ENCODE measurements at regions not wholly inside any gene's neighbourhood (a gene's known extent, or its start where the extent isn't known, plus 50 kb on each side); places are given as distances from the start of the nearest gene placed in this dataset.

DNA sequence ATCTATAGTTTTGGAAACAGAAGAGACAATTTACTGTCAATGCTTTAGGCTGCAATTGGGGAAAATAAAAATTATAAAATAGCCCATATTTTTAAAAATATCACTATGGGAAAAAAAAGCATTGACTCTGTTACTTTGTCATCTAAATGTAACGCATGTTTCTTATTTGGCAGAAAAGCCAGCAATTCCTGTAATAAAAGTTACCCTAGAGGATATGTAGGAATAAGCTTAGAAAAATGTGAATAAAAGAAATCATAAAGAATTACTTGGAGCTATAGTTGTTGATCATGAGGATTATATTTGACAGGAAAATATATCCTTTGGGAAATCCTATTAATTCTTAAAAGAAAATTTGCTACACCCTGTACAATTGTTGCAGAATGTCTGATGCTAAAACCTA, 515.4 kb upstream of the IL12A start:
- Histone ChIP-seq H3K27ac (ENCODE audit: low read depth, low read length) (no peak overlapping the region), H3K9me3 (ENCODE audit: control insufficient read depth in 5 of 5, low read length in 5 of 5) (peaks cover 0 to 5% (median 0%) of the 10 kb centered on the region in 5 donors), H3K36me3 (ENCODE audit: control insufficient read depth in 5 of 5, insufficient read depth in 5 of 5, low read length in 5 of 5) (no peaks in the 10 kb centered on the region), H3K4me3 (ENCODE audit: low read depth in 1 of 5, low read length in 5 of 5) (no peak overlapping the region), H3K27me3 (ENCODE audit: control insufficient read depth in 5 of 5, insufficient read depth in 4 of 5, low read length in 5 of 5) (no peaks in the 10 kb centered on the region), H3K9ac (ENCODE audit: low read length in 5 of 5) (no peak overlapping the region), H3K4me1 (ENCODE audit: control insufficient read depth in 5 of 5, insufficient read depth in 5 of 5, low read length in 5 of 5) (no peaks in the 10 kb centered on the region)

DNA sequence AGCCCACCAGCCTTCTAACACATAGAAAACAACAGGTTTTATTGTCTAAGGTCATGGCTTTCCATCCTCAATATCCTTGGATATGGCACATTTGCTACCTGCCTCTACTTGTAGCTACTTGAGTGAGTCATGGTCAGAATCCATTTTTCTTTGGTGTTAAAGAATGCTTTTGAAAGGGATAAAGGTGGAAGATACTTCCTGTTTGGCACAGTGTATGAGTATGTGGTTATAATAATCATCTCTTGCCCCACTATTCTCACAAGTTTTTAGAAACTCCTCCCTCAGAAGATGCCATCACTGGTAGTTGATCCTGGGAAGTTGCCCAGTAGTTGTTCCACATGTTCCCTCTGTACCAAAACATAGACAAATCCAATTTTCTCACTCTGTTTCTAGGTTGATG, 508.6 kb upstream of the IL12A start:
- Histone ChIP-seq H3K27me3 (ENCODE audit: control insufficient read depth in 5 of 5, insufficient read depth in 4 of 5, low read length in 5 of 5) (no peaks in the 10 kb centered on the region), H3K9ac (ENCODE audit: low read length in 5 of 5) (no peak overlapping the region), H3K36me3 (ENCODE audit: control insufficient read depth in 5 of 5, insufficient read depth in 5 of 5, low read length in 5 of 5) (no peaks in the 10 kb centered on the region), H3K9me3 (ENCODE audit: control insufficient read depth in 5 of 5, low read length in 5 of 5) (peaks cover 0 to 6% (median 0%) of the 10 kb centered on the region in 5 donors), H3K4me1 (ENCODE audit: control insufficient read depth in 5 of 5, insufficient read depth in 5 of 5, low read length in 5 of 5) (no peaks in the 10 kb centered on the region), H3K4me3 (ENCODE audit: low read depth in 1 of 5, low read length in 5 of 5) (no peak overlapping the region), H3K27ac (ENCODE audit: low read depth, low read length) (no peak overlapping the region)

DNA sequence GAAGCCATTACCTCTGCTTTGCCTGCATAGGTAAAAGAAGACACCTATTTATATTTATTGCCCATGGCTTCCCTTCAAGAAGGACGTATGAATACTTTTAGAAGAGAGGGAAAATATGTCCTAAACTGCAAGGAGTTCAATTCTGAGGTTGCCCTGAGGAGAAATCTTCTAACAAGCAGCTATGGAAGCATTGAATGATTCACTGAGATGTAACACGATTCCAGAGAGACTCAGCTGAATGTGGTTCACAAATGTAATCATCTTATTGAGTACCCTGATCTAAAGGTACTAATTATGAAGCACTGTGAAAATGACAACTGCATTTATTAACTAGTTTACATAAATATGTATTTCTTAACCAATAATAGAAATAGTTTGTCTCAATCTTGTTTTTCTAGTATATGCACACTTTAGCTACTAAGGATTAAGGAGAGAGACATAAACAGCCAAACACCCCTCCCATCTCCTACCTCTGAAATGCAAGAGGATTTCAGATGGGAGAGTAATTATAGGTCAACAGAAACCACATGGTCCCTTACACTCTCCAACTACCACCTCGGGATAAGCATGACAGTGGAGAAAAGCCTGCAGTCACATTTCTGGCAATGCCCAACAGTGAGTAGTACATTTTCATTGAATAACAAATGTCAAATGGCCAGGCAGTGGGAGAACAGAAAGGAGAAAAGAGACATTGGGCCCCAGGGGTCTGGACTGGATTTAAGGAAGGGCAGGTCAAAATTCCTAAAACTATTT, 506.2 kb upstream of the IL12A start:
- Histone ChIP-seq H3K4me1 (ENCODE audit: control insufficient read depth in 5 of 5, insufficient read depth in 5 of 5, low read length in 5 of 5) (no peaks in the 10 kb centered on the region), H3K4me3 (ENCODE audit: low read depth in 1 of 5, low read length in 5 of 5) (no peak overlapping the region), H3K9ac (ENCODE audit: low read length in 5 of 5) (no peak overlapping the region), H3K27ac (ENCODE audit: low read depth, low read length) (no peak overlapping the region), H3K36me3 (ENCODE audit: control insufficient read depth in 5 of 5, insufficient read depth in 5 of 5, low read length in 5 of 5) (no peaks in the 10 kb centered on the region), H3K27me3 (ENCODE audit: control insufficient read depth in 5 of 5, insufficient read depth in 4 of 5, low read length in 5 of 5) (no peaks in the 10 kb centered on the region), H3K9me3 (ENCODE audit: control insufficient read depth in 5 of 5, low read length in 5 of 5) (peaks cover 8 to 13% (median 9%) of the 10 kb centered on the region in 5 donors)

- H3K4me3 ChIP-seq (ENCODE audit: low read depth in 1 of 5, low read length in 5 of 5), result no peak overlapping the region
- no peaks in the 10 kb centered on the region for H3K4me1 ChIP-seq (ENCODE audit: control insufficient read depth in 5 of 5, insufficient read depth in 5 of 5, low read length in 5 of 5)
- H3K9me3 ChIP-seq (ENCODE audit: control insufficient read depth in 5 of 5, low read length in 5 of 5), result peaks cover 8 to 13% (median 10%) of the 10 kb centered on the region in 5 donors
- no peaks in the 10 kb centered on the region for H3K36me3 ChIP-seq (ENCODE audit: control insufficient read depth in 5 of 5, insufficient read depth in 5 of 5, low read length in 5 of 5)
- H3K9ac ChIP-seq (ENCODE audit: low read length in 5 of 5), result no peak overlapping the region
- no peak overlapping the region for H3K27ac ChIP-seq (ENCODE audit: low read depth, low read length)
- H3K27me3 ChIP-seq (ENCODE audit: control insufficient read depth in 5 of 5, insufficient read depth in 4 of 5, low read length in 5 of 5), result no peaks in the 10 kb centered on the region
Observed at GRCh38 chr3:159482994-159483367, 505.7 kb upstream of the IL12A start.

DNA sequence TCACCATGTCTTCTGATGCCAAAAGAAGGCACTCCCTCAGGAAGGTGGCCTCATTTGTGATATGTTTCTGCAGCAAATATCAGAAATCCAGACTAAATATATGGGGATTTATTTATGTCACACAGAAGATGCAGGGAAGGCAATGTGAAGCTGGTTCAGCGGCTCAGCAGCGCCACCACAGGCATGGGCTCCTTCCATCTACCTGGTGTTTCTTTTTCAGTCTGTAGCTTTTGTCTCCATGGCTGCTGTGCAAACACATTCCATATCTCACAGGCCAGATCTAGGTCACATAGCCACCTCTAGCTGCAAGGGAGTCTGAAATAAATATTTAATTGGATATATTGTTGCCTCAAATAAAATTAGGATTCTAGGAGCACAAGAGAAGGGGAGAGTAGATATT, 502.1 kb upstream of the IL12A start:
- peaks cover 6 to 13% (median 10%) of the 10 kb centered on the region in 5 donors for H3K9me3 ChIP-seq (ENCODE audit: control insufficient read depth in 5 of 5, low read length in 5 of 5)

DNA sequence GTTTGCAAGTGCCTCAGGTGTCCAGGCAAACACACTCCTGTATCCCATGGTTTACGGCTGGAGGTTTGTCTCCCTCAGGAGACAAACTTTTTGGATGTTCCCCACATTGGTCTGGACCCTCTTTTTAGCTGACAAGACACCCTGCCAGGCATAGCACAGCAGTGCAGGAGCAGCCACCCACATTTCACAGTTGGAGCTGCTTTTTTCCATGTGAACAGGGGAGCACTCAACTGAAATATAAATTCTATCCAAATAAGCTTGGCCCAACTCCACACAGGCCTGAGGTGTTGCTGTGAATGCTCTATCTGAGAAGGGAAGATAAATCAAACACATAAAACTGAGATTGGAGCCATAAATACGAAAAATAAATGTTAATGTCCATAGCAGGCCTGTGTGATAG, 501.3 kb upstream of the IL12A start:
- H3K4me3 ChIP-seq (ENCODE audit: low read depth in 1 of 5, low read length in 5 of 5), result no peak overlapping the region
- no peaks in the 10 kb centered on the region for H3K27me3 ChIP-seq (ENCODE audit: control insufficient read depth in 5 of 5, insufficient read depth in 4 of 5, low read length in 5 of 5)
- peaks cover 0 to 5% (median 0%) of the 10 kb centered on the region in 5 donors for H3K4me1 ChIP-seq (ENCODE audit: control insufficient read depth in 5 of 5, insufficient read depth in 5 of 5, low read length in 5 of 5)
- no peak overlapping the region for H3K9ac ChIP-seq (ENCODE audit: low read length in 5 of 5)
- H3K9me3 ChIP-seq (ENCODE audit: control insufficient read depth in 5 of 5, low read length in 5 of 5), result peaks cover 6 to 13% (median 10%) of the 10 kb centered on the region in 5 donors
- no peaks in the 10 kb centered on the region for H3K36me3 ChIP-seq (ENCODE audit: control insufficient read depth in 5 of 5, insufficient read depth in 5 of 5, low read length in 5 of 5)
- H3K27ac ChIP-seq (ENCODE audit: low read depth, low read length), result no peak overlapping the region

More for the DNA sequence above, 502.1 kb upstream of the IL12A start:
- H3K36me3 ChIP-seq (ENCODE audit: control insufficient read depth in 5 of 5, insufficient read depth in 5 of 5, low read length in 5 of 5), result no peaks in the 10 kb centered on the region
- no peak overlapping the region for H3K9ac ChIP-seq (ENCODE audit: low read length in 5 of 5)
- peaks cover 0 to 5% (median 0%) of the 10 kb centered on the region in 5 donors for H3K4me1 ChIP-seq (ENCODE audit: control insufficient read depth in 5 of 5, insufficient read depth in 5 of 5, low read length in 5 of 5)
- H3K27me3 ChIP-seq (ENCODE audit: control insufficient read depth in 5 of 5, insufficient read depth in 4 of 5, low read length in 5 of 5), result no peaks in the 10 kb centered on the region
- H3K4me3 ChIP-seq (ENCODE audit: low read depth in 1 of 5, low read length in 5 of 5), result no peak overlapping the region
- no peak overlapping the region for H3K27ac ChIP-seq (ENCODE audit: low read depth, low read length)

DNA sequence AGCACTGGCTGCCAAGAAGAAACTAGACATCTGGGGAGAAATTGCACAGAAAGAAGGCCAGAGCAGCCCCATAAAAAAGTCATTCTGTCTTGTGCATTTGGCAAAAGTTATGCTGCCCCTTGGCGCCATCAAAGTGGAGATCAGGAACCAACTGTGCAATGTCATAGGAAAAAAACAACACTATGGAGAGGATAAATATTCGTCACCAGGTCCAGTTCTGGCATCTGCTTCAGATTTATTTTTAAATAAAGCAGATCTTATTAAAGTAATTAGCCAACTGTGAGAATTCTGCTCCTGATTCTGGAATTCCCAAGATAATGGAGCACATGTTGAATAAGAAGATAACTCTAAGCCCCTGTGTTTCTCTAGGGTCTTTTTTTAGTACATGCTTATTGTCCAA, 500.0 kb upstream of the IL12A start:
- Histone ChIP-seq H3K4me3 (ENCODE audit: low read depth in 1 of 5, low read length in 5 of 5) (no peak overlapping the region), H3K4me1 (ENCODE audit: control insufficient read depth in 5 of 5, insufficient read depth in 5 of 5, low read length in 5 of 5) (peaks cover 0 to 5% (median 0%) of the 10 kb centered on the region in 5 donors)

GRCh38 chr3:159497361-159497760, 491.3 kb upstream of the IL12A start:
- no peak overlapping the region for H3K27ac ChIP-seq (ENCODE audit: low read depth, low read length)
- no peaks in the 10 kb centered on the region for H3K27me3 ChIP-seq (ENCODE audit: control insufficient read depth in 5 of 5, insufficient read depth in 4 of 5, low read length in 5 of 5)
- H3K36me3 ChIP-seq (ENCODE audit: control insufficient read depth in 5 of 5, insufficient read depth in 5 of 5, low read length in 5 of 5), result no peaks in the 10 kb centered on the region
- H3K9me3 ChIP-seq (ENCODE audit: control insufficient read depth in 5 of 5, low read length in 5 of 5), result no peaks in the 10 kb centered on the region
- peaks cover 0 to 3% (median 0%) of the 10 kb centered on the region in 5 donors for H3K4me1 ChIP-seq (ENCODE audit: control insufficient read depth in 5 of 5, insufficient read depth in 5 of 5, low read length in 5 of 5)
- no peak overlapping the region for H3K4me3 ChIP-seq (ENCODE audit: low read depth in 1 of 5, low read length in 5 of 5)
- no peak overlapping the region for H3K9ac ChIP-seq (ENCODE audit: low read length in 5 of 5)

More for the DNA sequence above, 500.0 kb upstream of the IL12A start:
- Histone ChIP-seq H3K27me3 (ENCODE audit: control insufficient read depth in 5 of 5, insufficient read depth in 4 of 5, low read length in 5 of 5) (no peaks in the 10 kb centered on the region), H3K9ac (ENCODE audit: low read length in 5 of 5) (no peak overlapping the region), H3K27ac (ENCODE audit: low read depth, low read length) (no peak overlapping the region), H3K36me3 (ENCODE audit: control insufficient read depth in 5 of 5, insufficient read depth in 5 of 5, low read length in 5 of 5) (no peaks in the 10 kb centered on the region), H3K9me3 (ENCODE audit: control insufficient read depth in 5 of 5, low read length in 5 of 5) (peaks cover 6 to 13% (median 10%) of the 10 kb centered on the region in 5 donors)

GRCh38 chr3:159499031-159499793, 489.4 kb upstream of the IL12A start:
- H3K4me1 ChIP-seq (ENCODE audit: control insufficient read depth in 5 of 5, insufficient read depth in 5 of 5, low read length in 5 of 5), result peaks cover 0 to 3% (median 0%) of the 10 kb centered on the region in 5 donors
- H3K27me3 ChIP-seq (ENCODE audit: control insufficient read depth in 5 of 5, insufficient read depth in 4 of 5, low read length in 5 of 5), result no peaks in the 10 kb centered on the region
- no peak overlapping the region for H3K27ac ChIP-seq (ENCODE audit: low read depth, low read length)
- no peaks in the 10 kb centered on the region for H3K36me3 ChIP-seq (ENCODE audit: control insufficient read depth in 5 of 5, insufficient read depth in 5 of 5, low read length in 5 of 5)
- H3K9ac ChIP-seq (ENCODE audit: low read length in 5 of 5), result no peak overlapping the region
- H3K9me3 ChIP-seq (ENCODE audit: control insufficient read depth in 5 of 5, low read length in 5 of 5), result no peaks in the 10 kb centered on the region
- H3K4me3 ChIP-seq (ENCODE audit: low read depth in 1 of 5, low read length in 5 of 5), result no peak overlapping the region

GRCh38 chr3:159501029-159501428, 487.6 kb upstream of the IL12A start:
- Histone ChIP-seq H3K27me3 (ENCODE audit: control insufficient read depth in 5 of 5, insufficient read depth in 4 of 5, low read length in 5 of 5) (no peaks in the 10 kb centered on the region), H3K9ac (ENCODE audit: low read length in 5 of 5) (no peak overlapping the region), H3K9me3 (ENCODE audit: control insufficient read depth in 5 of 5, low read length in 5 of 5) (no peaks in the 10 kb centered on the region), H3K4me3 (ENCODE audit: low read depth in 1 of 5, low read length in 5 of 5) (no peak overlapping the region), H3K36me3 (ENCODE audit: control insufficient read depth in 5 of 5, insufficient read depth in 5 of 5, low read length in 5 of 5) (no peaks in the 10 kb centered on the region), H3K4me1 (ENCODE audit: control insufficient read depth in 5 of 5, insufficient read depth in 5 of 5, low read length in 5 of 5) (peaks cover 0 to 3% (median 0%) of the 10 kb centered on the region in 5 donors), H3K27ac (ENCODE audit: low read depth, low read length) (no peak overlapping the region)
